C4-2B (cell line): ENCODE measurements at regions not wholly inside any gene's neighbourhood (a gene's known extent, or its start where the extent isn't known, plus 50 kb on each side); places are given as distances from the start of the nearest gene placed in this dataset.

Experiments
- CTCF ChIP-seq: fragments of 450-650 bp; conservative IDR thresholded peaks from 2 replicates; pipeline ENCODE4 v1.5.1; 2017; ENCODE audit warnings: mild to moderate bottlenecking
- ZFX ChIP-seq: fragments of 450-650 bp; IDR thresholded peaks from 2 replicates; pipeline ENCODE4 v1.6.1; 2017

- TF ChIP-seq CTCF, result no peak
- no peak for TF ChIP-seq ZFX
Observed at GRCh38 chr11:33445761-33446161, 188.6 kb downstream of the HIPK3 start.
